CD4-positive, alpha-beta T cell treated with Interleukin-4 for 1 hour (primary cell): ENCODE measurements at regions not wholly inside any gene's neighbourhood (a gene's known extent, or its start where the extent isn't known, plus 50 kb on each side); places are given as distances from the start of the nearest gene placed in this dataset.

ENCODE experiments used
- DNase-seq, 2 donors: peaks; one replicate each; pipeline ENCODE4 v3.0.0-alpha.2; 2020 to 2022

DNA sequence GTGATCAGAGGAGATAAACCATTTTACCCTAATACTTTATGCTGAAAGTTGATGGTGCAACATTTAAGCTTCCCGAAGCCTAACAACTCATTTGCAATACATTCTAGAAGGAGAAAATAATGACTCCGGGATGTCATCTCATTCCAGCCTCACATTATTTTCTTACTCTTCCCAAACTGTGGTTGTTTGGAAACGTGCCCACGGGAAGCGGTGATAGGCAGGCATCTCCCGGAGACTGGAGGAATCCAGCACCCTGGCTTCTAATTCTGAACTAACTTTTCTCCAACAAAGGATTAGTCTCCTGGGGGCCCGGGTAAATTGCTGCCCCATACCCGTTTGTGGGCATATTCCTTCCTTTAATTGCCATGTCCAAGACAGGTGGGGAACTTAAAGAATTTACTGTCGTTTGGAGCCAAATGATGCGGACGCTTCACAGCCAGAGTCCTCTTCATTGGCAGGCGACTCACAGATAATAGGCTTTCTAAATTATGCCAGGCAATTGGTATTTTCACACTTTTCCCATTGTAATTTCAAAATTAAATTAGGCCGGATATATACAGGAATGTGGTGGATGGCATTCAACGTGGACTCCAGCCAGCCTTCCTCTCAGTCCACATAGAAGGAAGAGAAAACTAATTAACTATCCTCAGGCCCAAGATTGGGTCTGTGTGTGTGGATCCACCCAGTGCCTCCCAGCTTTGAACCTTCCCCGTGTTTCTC is 278.1 kb downstream of the AJAP1 start:
- no peak for DNase-seq

DNA sequence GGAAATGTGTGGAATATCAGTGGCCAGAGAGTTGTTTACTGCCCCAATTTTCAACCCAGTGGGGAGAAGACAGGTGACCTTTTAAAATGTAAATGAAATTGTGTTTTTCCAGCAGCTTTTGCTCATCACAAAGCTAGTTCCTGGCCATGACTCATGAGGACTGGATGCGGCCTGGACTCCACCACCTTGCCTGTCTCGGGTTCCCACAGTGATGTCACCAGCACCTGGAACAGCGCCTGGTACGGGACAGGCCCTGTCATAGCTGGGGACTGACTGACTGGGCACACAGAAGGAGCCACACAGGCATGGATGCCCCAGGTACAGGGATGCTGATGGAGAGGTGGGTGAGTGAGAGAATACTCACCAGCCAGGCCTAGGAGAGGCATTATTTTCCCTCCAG is 277.1 kb downstream of the AJAP1 start:
- DNase-seq: no peak

DNA sequence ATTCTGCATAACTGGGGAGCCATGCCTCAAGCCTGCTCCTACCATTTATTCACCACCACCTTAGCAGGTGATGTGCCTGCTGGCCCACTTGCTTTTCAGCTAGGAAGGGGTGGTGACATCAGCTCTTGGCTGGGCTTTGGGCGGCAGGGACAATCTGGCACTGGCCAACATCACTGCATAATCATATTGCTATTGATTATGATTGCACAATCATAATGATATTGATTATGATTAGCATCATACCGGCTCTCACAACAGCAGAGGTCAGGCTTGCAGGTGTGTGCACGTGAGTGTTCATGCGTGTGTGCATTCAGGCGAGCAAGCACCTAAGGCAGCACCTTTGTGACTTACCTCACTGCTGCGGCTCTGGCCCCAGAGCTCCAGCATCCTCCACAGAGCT is 273.8 kb downstream of the AJAP1 start:
- no peak for DNase-seq

DNA sequence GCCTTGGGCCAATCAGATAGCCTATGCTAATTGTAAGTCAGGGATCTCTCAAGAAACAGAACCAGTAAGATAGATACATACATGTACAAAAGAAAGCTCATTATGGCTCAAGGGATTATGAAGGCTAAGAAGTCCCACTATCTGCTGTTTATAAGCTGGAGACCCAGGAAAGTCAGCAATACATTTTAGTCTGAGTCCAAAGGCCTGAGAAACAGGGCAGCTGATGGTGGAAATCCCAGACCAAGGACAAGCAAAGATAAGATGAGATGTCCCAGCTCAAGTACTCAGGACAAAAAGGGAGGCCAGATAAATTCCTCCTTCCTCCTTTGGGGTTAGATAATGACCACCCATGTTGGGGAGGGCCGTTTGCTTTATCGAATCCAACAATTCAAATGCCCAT is 269.9 kb downstream of the AJAP1 start:
- DNase-seq: no peak

DNA sequence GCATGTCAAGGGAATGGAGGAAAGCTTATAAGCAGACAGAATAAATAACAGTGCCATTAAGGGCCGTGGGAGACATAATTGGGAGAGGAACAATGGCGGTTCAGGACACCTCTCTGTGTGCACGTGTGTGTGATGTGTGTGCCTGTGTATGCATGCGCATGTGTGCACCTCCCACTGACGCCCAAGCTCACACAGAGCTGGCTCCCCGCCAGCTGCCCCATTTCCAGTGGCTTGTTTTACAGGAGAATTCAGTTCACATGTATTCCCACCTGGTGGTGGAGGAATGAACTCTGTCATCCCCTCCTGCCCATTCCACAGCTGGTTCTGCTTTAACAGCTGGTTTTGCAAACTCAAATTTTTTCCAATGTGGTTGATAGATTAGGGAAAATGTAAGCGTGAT is 262.2 kb downstream of the AJAP1 start:
- DNase-seq: no peak

DNA sequence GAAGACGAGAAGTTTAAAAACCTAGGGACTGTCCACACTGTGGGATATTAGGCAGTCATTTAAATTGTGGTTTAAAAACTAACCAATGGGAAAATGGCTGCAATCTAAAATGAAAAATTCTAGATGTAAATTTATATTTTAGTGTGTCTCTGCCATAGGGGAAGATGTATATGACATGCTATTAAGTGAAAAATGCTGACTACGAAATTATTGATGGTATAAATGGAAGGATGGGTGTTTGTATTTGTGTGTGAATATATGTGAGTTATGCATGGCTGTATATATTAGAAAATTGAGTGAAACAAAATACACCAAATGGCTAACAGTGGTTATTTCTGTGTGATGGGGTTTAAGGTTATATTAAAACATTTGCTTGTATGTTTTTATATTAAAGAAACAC is 260.7 kb downstream of the AJAP1 start:
- DNase-seq: no peak

DNA sequence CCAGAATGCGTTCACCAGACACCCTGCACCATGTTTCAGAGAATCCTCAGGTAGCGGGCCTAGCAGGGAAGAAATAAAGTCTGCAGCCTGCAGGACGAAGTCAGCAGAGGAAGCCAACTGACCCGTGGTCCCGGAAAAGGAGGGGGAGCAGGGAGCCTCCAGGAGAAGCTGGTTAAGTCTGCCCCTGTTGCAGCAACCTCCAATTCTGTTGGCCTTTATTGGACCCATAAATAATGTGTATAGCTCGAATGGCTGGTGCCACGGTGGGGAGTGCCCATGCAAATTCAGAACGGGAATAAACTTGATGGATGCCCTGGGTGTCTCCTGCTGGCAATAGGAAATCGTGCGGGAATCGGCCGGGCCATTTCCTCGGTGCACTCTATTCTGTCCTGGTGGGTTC is 254.1 kb downstream of the AJAP1 start:
- no peak for DNase-seq

DNA sequence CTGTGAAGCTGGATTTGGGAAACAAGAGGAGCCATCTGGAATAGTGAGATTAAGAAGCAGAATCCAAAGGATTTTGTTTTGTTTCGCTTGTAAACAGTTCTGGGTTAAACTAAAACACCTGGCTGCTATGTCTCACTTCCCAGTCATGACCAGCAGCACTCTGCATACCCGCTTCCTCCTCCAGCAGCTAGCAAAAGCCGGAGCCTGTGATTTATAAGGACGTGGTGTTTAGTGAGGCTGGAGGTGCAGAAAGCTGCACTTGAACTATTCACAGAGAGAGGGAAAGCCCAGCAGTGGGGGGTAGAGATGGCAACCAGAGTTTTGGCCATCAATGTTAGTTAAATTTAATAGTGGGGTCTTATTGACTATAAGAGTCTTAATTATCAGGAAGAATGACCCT is 240.2 kb downstream of the AJAP1 start:
- DNase-seq: no peak

DNA sequence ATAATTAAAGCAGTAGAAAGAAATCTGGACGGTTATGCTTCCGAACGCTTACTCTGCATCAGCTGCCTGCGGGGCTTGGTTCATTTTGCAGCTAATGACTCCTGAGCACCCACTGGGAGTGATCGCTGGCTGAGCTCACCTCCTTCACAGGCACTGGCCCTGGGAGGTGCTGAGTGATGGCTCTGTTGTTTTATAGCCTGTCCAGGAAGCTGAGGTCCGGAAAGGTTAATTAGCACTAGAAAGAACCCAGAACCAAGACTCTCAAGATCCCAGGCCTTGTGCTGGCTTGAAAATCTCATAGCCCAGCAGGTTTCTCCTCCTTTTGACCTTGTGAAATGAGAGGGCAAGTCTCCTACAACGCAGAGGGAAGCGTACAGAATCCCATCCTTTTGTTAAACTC is 226.2 kb downstream of the AJAP1 start:
- DNase-seq: no peak

DNA sequence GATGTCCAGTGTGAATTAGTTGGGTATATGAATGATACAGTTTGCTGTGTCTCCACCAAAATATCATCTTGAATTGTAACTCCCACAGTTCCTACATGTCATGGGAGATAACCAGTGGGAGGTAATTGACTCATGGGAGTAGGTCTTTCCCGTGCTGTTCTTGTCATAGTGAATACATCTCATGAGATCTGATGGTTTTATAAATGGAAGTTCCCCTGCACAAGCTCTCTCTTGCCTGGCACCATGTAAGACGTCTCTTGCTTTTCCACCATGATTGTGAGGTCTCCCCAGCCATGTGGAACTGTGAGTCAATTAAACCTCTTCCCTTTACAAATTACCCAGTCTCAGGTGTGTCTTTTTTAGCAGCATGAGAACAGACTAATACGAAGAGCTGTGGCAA is 223.0 kb downstream of the AJAP1 start:
- no peak for DNase-seq

DNA sequence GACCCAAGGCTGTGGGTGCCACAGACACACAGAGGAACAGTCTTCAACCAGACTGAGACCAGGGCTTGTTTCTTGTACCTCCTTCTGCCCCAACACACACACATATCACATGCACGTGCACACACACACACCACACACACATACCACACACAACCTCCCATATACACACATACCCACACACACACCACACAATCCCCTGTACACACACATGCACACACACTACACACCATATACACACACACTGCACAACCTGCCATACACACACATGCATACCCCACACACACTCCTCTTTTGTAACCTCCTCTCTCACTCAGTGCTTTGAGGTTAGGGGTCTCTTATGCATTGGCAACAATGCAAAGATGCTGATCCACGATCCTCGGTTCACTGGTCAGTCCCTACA is 217.0 kb downstream of the AJAP1 start:
- DNase-seq: no peak

DNA sequence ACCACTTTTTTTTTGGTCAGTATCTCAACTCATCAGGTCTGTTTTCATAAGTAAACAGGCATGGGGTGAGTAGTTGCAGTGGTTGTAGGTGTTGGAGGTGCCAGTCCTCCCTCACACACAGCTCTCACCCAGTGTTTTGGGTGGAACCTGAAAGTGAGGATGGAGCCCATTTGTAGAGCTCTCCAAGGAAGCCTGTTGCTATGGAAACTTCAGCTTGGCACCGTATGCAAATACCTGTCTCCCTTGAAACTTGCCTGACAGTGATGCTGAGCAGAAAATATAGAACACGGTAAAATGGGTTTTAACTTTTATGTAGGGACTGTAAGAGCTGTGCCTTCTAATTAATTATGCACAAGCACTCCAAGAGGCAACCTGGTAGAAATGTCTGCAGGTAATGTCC is 214.1 kb downstream of the AJAP1 start:
- no peak for DNase-seq

DNA sequence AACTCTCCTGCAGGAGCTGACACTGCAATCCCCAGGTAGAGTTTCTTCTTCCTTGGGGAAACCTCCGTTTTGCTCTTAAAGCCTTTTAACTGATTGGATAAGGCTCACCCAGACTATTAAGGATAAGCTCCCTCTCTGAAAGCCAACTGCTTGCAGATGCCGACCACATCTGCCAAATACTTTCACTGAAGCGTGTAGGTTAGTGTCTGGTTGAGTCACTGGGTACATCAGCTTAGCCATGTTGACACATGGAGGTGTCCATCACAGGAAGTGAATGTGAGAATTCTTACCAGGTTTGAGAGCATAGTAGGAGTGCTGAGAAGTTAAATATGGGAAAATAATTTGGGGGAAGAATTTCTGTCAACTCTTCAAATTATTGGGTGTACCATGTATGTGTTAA is 202.0 kb downstream of the AJAP1 start:
- no peak for DNase-seq

DNA sequence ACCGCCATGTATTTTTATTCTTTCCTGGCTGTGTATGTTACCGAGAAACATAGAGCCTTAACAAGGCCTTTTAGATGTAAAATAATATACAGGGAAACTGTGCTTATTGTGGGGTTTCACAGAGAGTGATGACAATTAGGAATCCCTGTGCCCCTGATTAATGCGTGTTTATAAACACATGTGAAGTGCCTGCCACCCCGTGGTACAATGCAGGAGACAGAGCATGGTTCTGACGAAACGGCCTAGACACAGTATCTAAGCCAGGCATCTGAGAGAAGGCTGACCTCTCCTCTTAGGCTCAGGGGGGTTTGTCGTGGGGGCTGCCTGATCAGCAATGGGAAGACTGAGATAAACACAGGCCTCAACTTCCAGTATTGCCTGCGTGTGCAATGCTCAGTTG is 200.0 kb downstream of the AJAP1 start:
- DNase-seq: no peak

DNA sequence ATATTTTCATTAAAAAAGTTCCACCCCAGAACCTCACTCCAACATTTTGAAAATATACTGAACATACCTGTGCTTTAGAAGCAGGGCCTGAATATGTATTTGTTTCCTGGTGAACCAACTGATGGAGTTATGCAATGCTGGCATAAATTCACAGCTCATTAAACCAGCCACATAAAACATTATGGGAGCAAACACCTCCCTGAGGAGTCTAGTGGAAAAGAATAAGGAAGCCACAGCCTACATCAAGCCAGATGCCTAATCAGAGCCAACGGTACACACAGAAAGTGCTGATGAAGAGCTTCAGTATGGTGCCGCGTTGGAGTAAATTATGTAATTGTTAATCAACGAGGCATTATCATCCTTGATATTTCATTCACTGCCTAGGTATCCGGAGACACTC is 199.5 kb downstream of the AJAP1 start:
- DNase-seq: no peak

DNA sequence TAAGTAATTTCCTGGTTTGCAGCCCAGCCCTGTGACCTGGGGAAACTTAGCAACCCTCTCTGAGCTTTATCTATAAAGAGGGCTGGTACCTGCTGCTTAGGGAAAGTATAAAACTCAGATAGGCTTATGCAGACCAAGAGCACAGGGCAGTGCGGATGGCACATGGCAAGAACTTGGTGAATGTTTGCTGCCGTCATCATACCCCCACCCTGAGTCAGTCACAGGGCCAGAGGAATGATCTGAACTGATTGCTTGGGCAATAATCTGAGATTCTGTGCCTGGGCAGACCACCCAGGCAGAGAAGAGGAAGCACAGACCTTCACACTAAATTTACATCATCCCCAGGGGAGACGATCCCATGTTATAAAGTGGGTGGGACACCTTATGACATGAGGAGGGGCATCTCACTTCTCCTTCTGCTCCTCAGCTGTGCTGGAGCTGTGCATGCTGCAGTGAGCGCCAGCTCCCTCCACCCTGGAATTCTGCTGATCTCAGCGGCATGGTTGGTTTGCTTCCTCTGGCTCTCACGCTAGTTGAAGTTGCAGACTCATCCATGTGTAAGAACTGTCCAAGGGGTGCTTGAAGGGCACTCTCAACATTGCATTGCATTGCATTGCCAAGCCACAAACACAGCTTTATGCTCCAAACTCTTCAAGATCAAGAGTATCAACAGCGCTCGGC is 197.1 kb downstream of the AJAP1 start:
- DNase-seq: no peak

DNA sequence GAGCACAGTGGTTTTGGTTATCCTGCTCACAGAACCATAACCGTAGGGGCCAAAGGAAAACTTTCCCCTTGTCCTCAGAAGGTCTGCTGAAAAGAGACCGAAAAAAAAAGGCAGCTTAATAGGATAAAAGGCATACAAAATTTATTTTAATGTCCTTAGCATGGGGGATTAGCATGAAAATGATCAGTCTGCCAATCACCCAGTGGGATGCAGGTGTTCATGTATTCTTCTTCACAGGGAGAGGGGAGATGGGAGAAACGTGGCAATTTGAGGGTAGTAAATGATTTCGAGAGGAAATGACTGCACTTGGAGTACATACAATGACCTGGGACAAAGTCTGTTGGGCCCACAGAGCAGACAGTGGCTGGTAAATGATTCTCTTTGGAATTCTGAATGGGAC is 194.0 kb downstream of the AJAP1 start:
- no peak for DNase-seq

DNA sequence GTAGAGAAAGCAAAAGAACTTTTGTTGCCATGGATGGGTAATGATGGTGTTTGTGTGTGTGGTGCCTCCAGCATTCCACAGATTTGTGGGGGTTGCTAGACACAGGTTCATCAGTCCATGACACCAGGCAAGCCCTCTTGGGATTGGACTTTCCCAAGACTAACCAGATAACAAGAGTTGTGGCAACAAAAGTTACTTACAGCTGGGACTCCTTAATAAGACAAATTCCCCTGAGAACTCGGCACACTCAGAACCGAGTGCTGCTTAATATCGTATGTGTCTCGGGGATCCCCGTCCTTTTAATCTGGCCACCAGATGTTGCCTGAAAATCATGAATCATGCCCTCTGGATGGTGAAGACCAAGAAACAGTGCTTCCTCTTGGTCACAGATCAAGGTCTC is 193.3 kb downstream of the AJAP1 start:
- no peak for DNase-seq
